ENCODE measurements at regions not wholly inside any gene's neighbourhood (a gene's known extent, or its start where the extent isn't known, plus 50 kb on each side); places are given as distances from the start of the nearest gene placed in this dataset.
"Not testable (repeated sequence)": the region's sequence is repeated elsewhere in the genome, so short reads cannot be mapped to it uniquely, and the experiment has no call there.

GRCh38 chr12:131318045-131318685 is 364.5 kb downstream of the ADGRD1 start:
- TF ChIP-seq CTCF (IDR thresholded peaks at IDR 0.05; ENCODE audit: low read depth, low read length), result no peak
- no peak for DNase-seq (ENCODE audit: extremely low read depth, low read depth)

GRCh38 chr12:131321988-131322387 is 368.3 kb downstream of the ADGRD1 start:
- TF ChIP-seq CTCF (IDR thresholded peaks at IDR 0.05; ENCODE audit: low read depth, low read length), result no peak
- no peak for DNase-seq (ENCODE audit: extremely low read depth, low read depth)

GRCh38 chr12:131322460-131322859 is 368.8 kb downstream of the ADGRD1 start:
- DNase-seq (ENCODE audit: extremely low read depth, low read depth), result not testable (repeated sequence)

GRCh38 chr12:131323879-131324278 is 370.2 kb downstream of the ADGRD1 start:
- no peak for TF ChIP-seq CTCF (IDR thresholded peaks at IDR 0.05; ENCODE audit: low read depth, low read length)
- DNase-seq (ENCODE audit: extremely low read depth, low read depth), result no peak

- no peak for TF ChIP-seq CTCF (IDR thresholded peaks at IDR 0.05; ENCODE audit: low read depth, low read length)
- no peak for DNase-seq (ENCODE audit: extremely low read depth, low read depth)
Measured at GRCh38 chr12:131327521-131328488, 374.1 kb downstream of the ADGRD1 start.

- not testable (repeated sequence) for DNase-seq (ENCODE audit: extremely low read depth, low read depth)
Measured at GRCh38 chr12:131328861-131329845, 375.4 kb downstream of the ADGRD1 start.

- DNase-seq (ENCODE audit: extremely low read depth, low read depth), result no peak
- no peak for TF ChIP-seq CTCF (IDR thresholded peaks at IDR 0.05; ENCODE audit: low read depth, low read length)
Measured at GRCh38 chr12:131330106-131330815, 376.6 kb downstream of the ADGRD1 start.
